ENCODE measurements at regions not wholly inside any gene's neighbourhood (a gene's known extent, or its start where the extent isn't known, plus 50 kb on each side); places are given as distances from the start of the nearest gene placed in this dataset.

DNA sequence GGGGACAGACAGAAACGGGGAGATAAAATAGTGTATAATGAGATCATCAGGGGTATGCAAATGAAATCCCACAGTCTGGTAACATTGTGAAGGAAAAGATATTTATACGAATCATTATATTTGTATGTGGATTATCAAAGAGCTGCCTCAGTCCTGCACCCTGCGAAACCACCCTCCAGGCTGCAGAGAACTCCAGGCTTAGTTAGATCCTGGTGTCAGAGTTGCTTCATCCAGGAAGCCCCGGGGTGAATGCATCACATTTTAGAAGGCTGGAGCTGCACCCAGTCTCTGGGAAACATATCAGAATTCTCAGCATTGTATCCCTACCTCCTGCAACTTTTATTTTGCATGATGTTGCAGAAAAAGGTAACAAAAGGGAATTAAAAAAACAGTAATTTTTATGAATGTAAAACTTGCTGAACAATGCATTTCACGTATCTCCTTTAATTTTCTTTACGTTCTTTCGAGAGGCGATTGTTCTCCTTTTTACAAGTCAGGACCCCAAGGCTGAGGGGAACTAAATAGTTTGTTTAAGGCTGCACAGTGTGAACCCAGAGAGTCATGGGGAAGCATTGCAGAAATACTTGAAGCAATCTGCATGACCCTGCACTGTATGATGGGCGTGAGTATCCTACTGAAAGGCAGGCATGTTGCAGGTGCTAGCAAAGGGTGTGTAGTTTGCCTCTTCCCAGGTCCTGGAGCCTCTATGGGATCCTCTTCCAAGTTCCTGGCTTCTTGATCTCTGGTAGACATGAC lies 299.5 kb upstream of the CLNK start:
- no peak for DNase-seq
- H2BK20ac ChIP-seq (ENCODE audit: low read depth, low read length): no peak overlapping the region
- no peaks in the 10 kb centered on the region for H3K36me3 ChIP-seq (ENCODE audit: control insufficient read depth, insufficient read depth, low read length)
- no peak overlapping the region for H2AK9ac ChIP-seq (replicated peaks; ENCODE audit: low read depth, low read length, poor library complexity)
- H3K9ac ChIP-seq (ENCODE audit: low read depth, low read length): no peak overlapping the region
- H3K4me3 ChIP-seq (ENCODE audit: insufficient read depth, low read depth, low read length): no peak overlapping the region
- ATAC-seq (ENCODE audit: low read depth): no peak
- no peak overlapping the region for H2BK15ac ChIP-seq (ENCODE audit: low read depth, low read length)
- H4K8ac ChIP-seq (ENCODE audit: low read depth in 2 of 2, low read length in 2 of 2): no peak overlapping the region
- H3K56ac ChIP-seq (ENCODE audit: extremely low read depth, insufficient read depth, low read length): no peak overlapping the region
- H4K5ac ChIP-seq (ENCODE audit: low read depth, low read length): no peak overlapping the region
- no peak overlapping the region for H3K23ac ChIP-seq (ENCODE audit: low read depth, low read length)
- no peak overlapping the region for H4K91ac ChIP-seq (ENCODE audit: insufficient read depth, low read depth, low read length)
- H3K4ac ChIP-seq (ENCODE audit: low read depth, low read length): no peak overlapping the region
- intact Hi-C loops (cut with micrococcal nuclease) (no loop called here), in situ Hi-C loops (cut with MboI; ENCODE audit: low sequenced_read_pairs) (no loop called here), dilution Hi-C loops (cut with HindIII; ENCODE audit: low sequenced_read_pairs, unreplicated experiment) (no loop called here)
- no peaks in the 10 kb centered on the region for H3K79me1 ChIP-seq (ENCODE audit: low read depth in 1 of 2, low read length in 2 of 2)
- no peak overlapping the region for H3K27ac ChIP-seq (ENCODE audit: insufficient read depth, low read length)
- H4K20me1 ChIP-seq (ENCODE audit: insufficient read depth, low read length): no peaks in the 10 kb centered on the region
- H3K14ac ChIP-seq (replicated peaks; ENCODE audit: low read depth, low read length): no peak overlapping the region
- no peak overlapping the region for H2BK5ac ChIP-seq (ENCODE audit: low read depth, low read length, poor library complexity, severe bottlenecking)
- H3K4me1 ChIP-seq (ENCODE audit: control insufficient read depth, insufficient read depth, low read length): no peaks in the 10 kb centered on the region
- H3K9me1 ChIP-seq (ENCODE audit: insufficient read depth, low read length): no peaks in the 10 kb centered on the region
- no peak overlapping the region for H2AK5ac ChIP-seq (ENCODE audit: low read depth, low read length)
- no CpG with 5 or more reads among the region's 9 CpGs for WGBS, 2 experiments (ENCODE audit: extremely low coverage in 2 of 2, insufficient read length in 1 of 2)
- H3K9me3 ChIP-seq (ENCODE audit: control insufficient read depth, insufficient read depth, low read length): 0 out of 2 replicates have a peak, but pooled peaks cover 3% of the 10 kb centered on the region
- no peak overlapping the region for H2AFZ ChIP-seq (replicated peaks; ENCODE audit: low read length, poor library complexity)
- no peaks in the 10 kb centered on the region for H3K27me3 ChIP-seq (ENCODE audit: control insufficient read depth, insufficient read depth, low read length)
- no peak overlapping the region for H3K18ac ChIP-seq (ENCODE audit: low read depth, low read length)
- ChIA-PET CTCF (no interaction called here), POLR2A (ENCODE audit: unreplicated experiment) (no interaction called here)
- H3K4me2 ChIP-seq (ENCODE audit: low read depth, low read length): no peak overlapping the region
- H2BK120ac ChIP-seq (ENCODE audit: low read depth, low read length): no peak overlapping the region
- no peak for TF ChIP-seq RAD21 (IDR thresholded peaks at IDR 0.05; ENCODE audit: low read length)
- no TSS peak for BruUV-seq (replicated peaks)

Data from IMR-90 (cell line).